Left lung (tissue), 4 donors: ENCODE measurements at regions not wholly inside any gene's neighbourhood (a gene's known extent, or its start where the extent isn't known, plus 50 kb on each side); places are given as distances from the start of the nearest gene placed in this dataset.

Experiments used
- ATAC-seq: fragments of 200-7000 bp; cut with Tn5 transposase; one replicate; pipeline ENCODE4 v1.9.1; 2020; ENCODE audit warnings: moderate library complexity
- DNase-seq, 4 donors: peaks; one replicate each; pipeline ENCODE4 v3.0.0-alpha.2; 2013 to 2020
- H3K27ac ChIP-seq, 2 donors: fragments of 200-600 bp; sonication (generic) in 1 of 2; one replicate each; pipeline versions ENCODE4 v1.5.0 to v1.8.0; 2020 to 2021
- H3K27me3 ChIP-seq, 2 donors: fragments of 200-600 bp; sonication (generic) in 1 of 2; one replicate each; pipeline versions ENCODE4 v1.5.0 to v1.8.0; 2020 to 2021
- H3K36me3 ChIP-seq, 2 donors: fragments of 200-600 bp; sonication (generic) in 1 of 2; one replicate each; pipeline versions ENCODE4 v1.5.0 to v1.8.0; 2020 to 2021
- H3K4me1 ChIP-seq, 2 donors: fragments of 200-600 bp; one replicate each; pipeline ENCODE4 v1.8.0; 2021
- H3K4me3 ChIP-seq, 2 donors: fragments of 200-600 bp; sonication (generic) in 1 of 2; one replicate each; pipeline versions ENCODE4 v1.5.0 to v1.8.0; 2020 to 2021; ENCODE audit warnings: mild to moderate bottlenecking in 1 of 2
- H3K9me3 ChIP-seq, 2 donors: fragments of 200-600 bp; sonication (generic) in 1 of 2; one replicate each; pipeline versions ENCODE4 v1.5.0 to v1.8.0; 2020 to 2021
- CTCF ChIP-seq, 2 donors: fragments of 200-600 bp; sonication (generic) in 1 of 2; IDR thresholded peaks; one replicate each; pipeline versions ENCODE4 v1.5.0 to v1.8.0; 2021; ENCODE audit warnings: antibody characterized with exemption in 2 of 2
- intact Hi-C, 2 donors: fragments of 100-400 bp; cut with DNase I; formaldehyde crosslinking; loops; one replicate each; pipeline versions ENCODE4 v1.11.2 to v1.14.2; 2022
- donor health status: DM: no; HTN: yes; CAD: no.
- donor health status: DM: no; HTN: no; CAD: no.

GRCh38 chr4:74878323-74878722 is 54.6 kb upstream of the PARM1 start:
- Histone ChIP-seq H3K27me3 (no peaks in the 10 kb centered on the region), H3K4me1 (no peaks in the 10 kb centered on the region), H3K36me3 (no peaks in the 10 kb centered on the region), H3K9me3 (no peaks in the 10 kb centered on the region), H3K4me3 (no peak overlapping the region), H3K27ac (no peak overlapping the region)
- intact Hi-C loops, result no loop called here
- DNase-seq, result no peak
- no peak for ATAC-seq
- TF ChIP-seq CTCF (IDR thresholded peaks at IDR 0.05), result no peak

GRCh38 chr4:74875451-74875850 is 57.5 kb upstream of the PARM1 start:
- no peak for TF ChIP-seq CTCF (IDR thresholded peaks at IDR 0.05)
- H3K4me1 ChIP-seq, result no peaks in the 10 kb centered on the region
- intact Hi-C loops, result no loop called here
- H3K27me3 ChIP-seq, result no peaks in the 10 kb centered on the region
- H3K4me3 ChIP-seq, result no peak overlapping the region
- H3K36me3 ChIP-seq, result no peaks in the 10 kb centered on the region
- ATAC-seq, result no peak
- no peak overlapping the region for H3K27ac ChIP-seq
- H3K9me3 ChIP-seq, result no peaks in the 10 kb centered on the region
- DNase-seq, result no peak

- intact Hi-C loops, result no loop called here
- H3K4me3 ChIP-seq, result no peak overlapping the region
Observed at GRCh38 chr4:74874753-74875367, 58.1 kb upstream of the PARM1 start.

GRCh38 chr4:74873545-74874301 is 59.2 kb upstream of the PARM1 start:
- no peak overlapping the region for H3K27ac ChIP-seq
- H3K9me3 ChIP-seq, result no peaks in the 10 kb centered on the region
- H3K4me1 ChIP-seq, result no peaks in the 10 kb centered on the region
- H3K36me3 ChIP-seq, result no peaks in the 10 kb centered on the region
- intact Hi-C loops, result no loop called here
- ATAC-seq (peak; percentile 38), DNase-seq (peak in 1 of 4 donors; percentile 13)
- no peaks in the 10 kb centered on the region for H3K27me3 ChIP-seq
- TF ChIP-seq CTCF (IDR thresholded peaks at IDR 0.05), result no peak
- no peak overlapping the region for H3K4me3 ChIP-seq

More at GRCh38 chr4:74874753-74875367, 58.1 kb upstream of the PARM1 start:
- peak; percentile 82 to 89 for TF ChIP-seq CTCF (IDR thresholded peaks at IDR 0.05)
- H3K4me1 ChIP-seq, result no peaks in the 10 kb centered on the region
- peak in 2 of 4 donors; percentile 57 to 81 for DNase-seq
- ATAC-seq, result peak; percentile 99
- H3K27me3 ChIP-seq, result no peaks in the 10 kb centered on the region
- no peak overlapping the region for H3K27ac ChIP-seq
- no peaks in the 10 kb centered on the region for H3K36me3 ChIP-seq
- H3K9me3 ChIP-seq, result no peaks in the 10 kb centered on the region

GRCh38 chr4:74858921-74859562 is 64.7 kb upstream of the BTC start:
- Histone ChIP-seq H3K4me3 (no peak overlapping the region), H3K27me3 (no peaks in the 10 kb centered on the region), H3K9me3 (no peaks in the 10 kb centered on the region), H3K36me3 (no peaks in the 10 kb centered on the region), H3K4me1 (no peaks in the 10 kb centered on the region), H3K27ac (no peak overlapping the region)
- ATAC-seq (no peak), DNase-seq (no peak)
- TF ChIP-seq CTCF (IDR thresholded peaks at IDR 0.05), result no peak
- intact Hi-C loops, result no loop called here
